GM12873 (cell line): ENCODE measurements at regions not wholly inside any gene's neighbourhood (a gene's known extent, or its start where the extent isn't known, plus 50 kb on each side); places are given as distances from the start of the nearest gene placed in this dataset.

Experiments used
- TF ChIP-seq, protein P1 (sequence below): IDR thresholded peaks from 2 replicates; pipeline ENCODE4 v1.5.1; 2012; ENCODE audit warnings: low read depth, mild to moderate bottlenecking, moderate library complexity, low read length, control low read depth; ENCODE audit not compliant: insufficient read depth; ENCODE audit errors: missing control alignments

DNA sequence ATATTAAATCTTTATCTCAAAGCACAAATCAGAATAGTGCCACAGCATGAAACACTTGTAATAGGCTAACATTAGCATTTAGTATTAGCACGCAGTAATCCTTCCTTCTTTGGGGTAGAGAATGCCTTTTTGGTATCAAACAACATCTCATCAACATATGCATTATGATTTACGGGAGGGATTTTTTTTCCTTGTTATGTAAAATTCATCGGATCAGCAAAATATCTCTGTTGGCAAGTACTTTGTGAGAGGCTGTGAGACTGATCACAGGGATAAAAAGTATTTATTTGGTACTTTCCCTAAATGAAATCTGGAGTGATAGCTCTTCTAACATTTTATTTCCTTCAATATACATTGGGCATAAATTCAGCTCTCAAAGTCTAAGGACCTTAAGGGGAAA lies 68.4 kb upstream of the TMEM178A start:
- TF ChIP-seq, protein P1, sequence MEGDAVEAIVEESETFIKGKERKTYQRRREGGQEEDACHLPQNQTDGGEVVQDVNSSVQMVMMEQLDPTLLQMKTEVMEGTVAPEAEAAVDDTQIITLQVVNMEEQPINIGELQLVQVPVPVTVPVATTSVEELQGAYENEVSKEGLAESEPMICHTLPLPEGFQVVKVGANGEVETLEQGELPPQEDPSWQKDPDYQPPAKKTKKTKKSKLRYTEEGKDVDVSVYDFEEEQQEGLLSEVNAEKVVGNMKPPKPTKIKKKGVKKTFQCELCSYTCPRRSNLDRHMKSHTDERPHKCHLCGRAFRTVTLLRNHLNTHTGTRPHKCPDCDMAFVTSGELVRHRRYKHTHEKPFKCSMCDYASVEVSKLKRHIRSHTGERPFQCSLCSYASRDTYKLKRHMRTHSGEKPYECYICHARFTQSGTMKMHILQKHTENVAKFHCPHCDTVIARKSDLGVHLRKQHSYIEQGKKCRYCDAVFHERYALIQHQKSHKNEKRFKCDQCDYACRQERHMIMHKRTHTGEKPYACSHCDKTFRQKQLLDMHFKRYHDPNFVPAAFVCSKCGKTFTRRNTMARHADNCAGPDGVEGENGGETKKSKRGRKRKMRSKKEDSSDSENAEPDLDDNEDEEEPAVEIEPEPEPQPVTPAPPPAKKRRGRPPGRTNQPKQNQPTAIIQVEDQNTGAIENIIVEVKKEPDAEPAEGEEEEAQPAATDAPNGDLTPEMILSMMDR = no peak

DNA sequence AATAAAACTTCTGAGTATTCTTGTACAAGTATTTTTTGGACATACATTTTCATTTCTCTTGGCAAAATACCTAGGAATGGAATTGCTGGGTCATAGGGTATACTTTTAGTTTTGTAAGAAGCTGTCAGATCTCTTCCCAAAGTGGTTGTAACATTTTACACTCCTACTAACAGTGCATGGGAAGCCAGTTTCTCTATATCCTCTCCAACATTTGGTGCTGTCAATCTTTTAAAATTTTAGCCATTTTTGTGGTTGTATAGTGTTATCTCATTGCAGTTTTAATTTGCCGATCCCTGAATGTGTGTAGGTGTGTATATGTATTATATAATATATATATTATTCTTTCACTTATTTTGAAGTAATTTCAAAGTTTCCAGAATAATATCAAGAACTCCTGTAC lies 63.1 kb upstream of the TMEM178A start:
- TF ChIP-seq, protein P1 = no peak

DNA sequence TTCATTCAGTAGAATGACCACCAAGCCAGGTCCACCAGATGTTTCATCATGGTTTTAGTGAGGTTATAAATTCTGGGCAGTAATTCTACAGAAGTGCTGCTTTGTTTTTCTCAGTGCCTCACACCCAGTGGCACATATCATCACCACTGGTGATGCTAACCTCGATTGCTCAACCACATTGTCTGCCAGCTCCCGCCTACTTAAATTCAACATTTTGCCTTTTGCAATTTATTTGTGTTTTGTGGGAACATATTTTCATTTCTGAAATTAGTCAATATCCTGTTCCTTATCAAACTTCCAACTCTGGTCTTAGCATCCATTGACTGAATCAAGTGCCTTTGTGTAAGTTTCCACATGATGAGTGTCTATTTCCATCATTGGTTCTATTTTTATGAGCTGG lies 62.3 kb upstream of the TMEM178A start:
- TF ChIP-seq, protein P1 = no peak

DNA sequence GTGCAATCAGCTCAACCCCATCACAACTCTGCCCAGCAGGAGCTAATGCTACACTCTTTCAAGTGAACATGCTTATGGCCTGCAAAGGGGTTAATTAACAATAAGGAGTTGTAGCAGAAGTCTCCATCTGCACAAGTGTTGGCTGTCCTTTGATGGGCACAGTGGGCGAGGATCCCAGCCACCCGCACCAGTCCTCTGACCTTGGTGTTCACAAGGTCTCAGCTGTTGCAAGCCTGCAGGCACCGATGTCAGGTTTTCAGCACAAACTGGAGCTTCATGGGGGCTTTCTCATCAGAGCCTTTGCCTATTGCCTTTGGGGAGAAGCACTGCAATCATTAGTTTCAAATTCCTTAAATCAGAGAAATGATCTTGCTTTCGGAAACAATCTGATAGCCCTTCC lies 60.9 kb upstream of the TMEM178A start:
- TF ChIP-seq, protein P1 = no peak

DNA sequence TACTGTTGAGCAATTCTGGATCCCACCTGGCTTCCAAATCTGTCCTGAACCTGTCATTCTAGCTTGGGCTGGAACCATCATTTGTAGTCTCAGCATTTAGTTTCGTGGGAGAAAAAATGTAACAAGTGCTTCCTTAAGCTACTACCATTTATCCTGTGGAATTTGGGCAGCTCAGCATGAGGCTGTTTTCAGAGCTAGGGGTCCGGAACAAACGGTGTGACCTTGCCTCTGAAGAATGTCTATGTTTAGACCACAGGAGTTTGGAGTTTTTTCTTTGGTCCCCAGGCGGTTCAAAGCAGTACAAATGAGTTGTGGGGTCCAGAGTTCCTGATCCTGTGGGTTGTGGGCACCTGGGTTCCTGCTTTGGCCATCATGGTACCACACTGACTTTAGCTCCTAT lies 59.1 kb upstream of the TMEM178A start:
- TF ChIP-seq, protein P1 = no peak

DNA sequence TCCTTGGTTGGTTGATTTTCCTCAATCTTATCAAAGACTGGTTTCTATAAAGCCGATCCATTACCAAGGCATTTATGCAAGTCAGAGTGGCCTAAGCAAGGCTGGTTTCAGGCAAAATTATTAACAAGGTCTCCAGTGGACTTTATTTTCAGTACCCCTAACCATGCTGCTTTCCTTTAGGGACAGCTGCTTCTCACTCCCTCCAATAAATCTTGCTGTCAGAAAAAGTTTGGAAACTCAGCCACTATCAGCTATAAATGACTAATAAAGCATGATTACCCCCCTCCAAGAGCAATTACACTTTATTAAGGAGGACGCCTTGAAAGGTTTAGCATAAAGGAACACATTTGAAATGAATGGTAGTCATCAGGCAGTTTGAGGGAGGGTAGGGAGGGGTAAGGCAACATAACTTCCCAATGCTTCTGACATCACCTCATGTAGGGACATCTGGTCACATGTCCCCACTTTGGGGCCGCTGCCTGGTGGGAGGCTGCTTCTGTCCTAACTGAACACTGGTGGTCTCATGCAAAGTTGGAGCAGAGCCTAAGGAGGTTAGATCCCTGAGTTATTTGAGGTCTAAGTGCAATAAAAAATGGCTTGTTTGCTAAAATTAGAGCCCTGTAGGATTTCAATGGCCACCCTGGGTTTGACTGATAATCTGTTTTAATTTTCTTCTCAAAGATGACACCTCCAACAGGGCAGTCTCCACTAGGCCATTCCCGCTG lies 58.0 kb upstream of the TMEM178A start:
- TF ChIP-seq, protein P1 = no peak

DNA sequence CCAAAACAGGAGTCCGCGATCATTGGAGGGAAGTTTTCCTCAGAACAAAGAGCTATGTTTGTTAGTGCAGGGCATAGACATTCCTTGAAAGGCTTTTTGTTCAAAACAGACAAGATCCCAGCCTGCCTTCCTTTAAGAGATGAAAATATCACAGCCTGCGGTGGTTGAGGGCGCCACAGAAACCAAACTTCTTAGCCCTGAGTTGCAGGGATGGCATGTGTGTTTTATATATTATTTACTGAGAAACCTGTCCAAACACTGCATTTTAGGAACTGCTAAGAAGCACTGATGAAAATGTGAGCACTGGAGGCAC lies 57.5 kb upstream of the TMEM178A start:
- TF ChIP-seq, protein P1 = no peak
